GM19372 (cell line): ENCODE measurements at regions not wholly inside any gene's neighbourhood (a gene's known extent, or its start where the extent isn't known, plus 50 kb on each side); places are given as distances from the start of the nearest gene placed in this dataset.

Source experiments
- ATAC-seq: cut with Tn5 transposase; IDR thresholded peaks from one replicate; pipeline ENCODE4 v1.9.1; 2021; ENCODE audit warnings: mild to moderate bottlenecking, low read depth, moderate library complexity; ENCODE audit not compliant: unreplicated experiment

- no peak for ATAC-seq
These were observed 66.7 kb downstream of the CD164 start for GRCh38 chr6:109315341-109316110.

GRCh38 chr6:109314313-109314712, 68.0 kb downstream of the CD164 start:
- no peak for ATAC-seq

- no peak for ATAC-seq
These were observed 69.1 kb downstream of the CD164 start for GRCh38 chr6:109313139-109313538.

GRCh38 chr6:109311471-109311870, 70.8 kb downstream of the CD164 start:
- ATAC-seq, result no peak

GRCh38 chr6:109309917-109310316, 72.3 kb downstream of the CD164 start:
- ATAC-seq, result no peak

- no peak for ATAC-seq
These were observed 74.2 kb downstream of the CD164 start for GRCh38 chr6:109308018-109308492.

- ATAC-seq, result no peak
These were observed 75.5 kb downstream of the CD164 start for GRCh38 chr6:109306733-109307132.

- ATAC-seq, result no peak
These were observed 77.2 kb downstream of the CD164 start for GRCh38 chr6:109305028-109305427.

- ATAC-seq, result no peak
These were observed 77.8 kb downstream of the CD164 start for GRCh38 chr6:109304284-109305015.

GRCh38 chr6:109303640-109304283, 78.5 kb downstream of the CD164 start:
- no peak for ATAC-seq

- ATAC-seq, result no peak
These were observed 79.1 kb downstream of the CD164 start for GRCh38 chr6:109303164-109303563.

- ATAC-seq, result no peak
These were observed 80.1 kb downstream of the CD164 start for GRCh38 chr6:109302176-109302575.

GRCh38 chr6:109301418-109301817, 80.8 kb downstream of the CD164 start:
- ATAC-seq, result no peak

- no peak for ATAC-seq
These were observed 81.4 kb downstream of the CD164 start for GRCh38 chr6:109300874-109301273.

GRCh38 chr6:109299776-109300564, 82.3 kb downstream of the CD164 start:
- no peak for ATAC-seq

- ATAC-seq, result no peak
These were observed 83.0 kb downstream of the CD164 start for GRCh38 chr6:109299265-109299607.

- no peak for ATAC-seq
These were observed 83.5 kb downstream of the CD164 start for GRCh38 chr6:109298605-109299264.

GRCh38 chr6:109297406-109298110, 84.7 kb downstream of the CD164 start:
- ATAC-seq, result no peak

- ATAC-seq, result no peak
These were observed 85.3 kb downstream of the CD164 start for GRCh38 chr6:109296971-109297372.

- ATAC-seq, result no peak
These were observed 85.8 kb downstream of the CD164 start for GRCh38 chr6:109296452-109296851.
